PFSK-1 (cell line): ENCODE measurements at regions not wholly inside any gene's neighbourhood (a gene's known extent, or its start where the extent isn't known, plus 50 kb on each side); places are given as distances from the start of the nearest gene placed in this dataset.

ENCODE experiments used
- FOXP2 ChIP-seq: optimal IDR thresholded peaks from 2 replicates; pipeline ENCODE3; 2011; ENCODE audit warnings: borderline replicate concordance, control low read depth, inconsistent platforms; ENCODE audit not compliant: insufficient read depth; ENCODE audit errors: extremely low read length, extremely low read depth
- POLR2AphosphoS5 ChIP-seq: IDR thresholded peaks from 2 replicates; pipeline ENCODE4 v1.6.1; 2012; ENCODE audit warnings: low read depth, mild to moderate bottlenecking, control low read depth, low read length, moderate library complexity
- REST ChIP-seq, 2 experiments: IDR thresholded peaks; 2 replicates each; pipeline versions ENCODE4 v1.6.1 to v1.8.0; 2011 to 2012; ENCODE audit warnings: low read depth in 2 of 2, low read length in 2 of 2, control low read depth in 1 of 2, inconsistent platforms in 1 of 2, mild to moderate bottlenecking in 1 of 2, moderate library complexity in 1 of 2; ENCODE audit not compliant: insufficient read depth in 1 of 2
- SIN3A ChIP-seq: IDR thresholded peaks from 2 replicates; pipeline ENCODE4 v1.6.1; 2012; ENCODE audit warnings: mild to moderate bottlenecking, low read length, moderate library complexity, borderline replicate concordance; ENCODE audit not compliant: insufficient read depth
- TAF1 ChIP-seq: IDR thresholded peaks from 2 replicates; pipeline ENCODE4 v1.6.1; 2012; ENCODE audit warnings: low read length, control low read depth, borderline replicate concordance; ENCODE audit not compliant: insufficient read depth

GRCh38 chr22:49025791-49026493 lies 801.7 kb downstream of the BRD1 start:
- TF ChIP-seq POLR2AphosphoS5 = no peak
- TF ChIP-seq SIN3A = no peak
- TF ChIP-seq REST (IDR thresholded peaks at IDR 0.05; ENCODE audit: insufficient read depth in 1 of 2, low read depth in 2 of 2, low read length in 2 of 2) = no peak
- no peak for TF ChIP-seq TAF1
- no peak for TF ChIP-seq FOXP2
